ENCODE measurements at regions not wholly inside any gene's neighbourhood (a gene's known extent, or its start where the extent isn't known, plus 50 kb on each side); places are given as distances from the start of the nearest gene placed in this dataset.

DNA sequence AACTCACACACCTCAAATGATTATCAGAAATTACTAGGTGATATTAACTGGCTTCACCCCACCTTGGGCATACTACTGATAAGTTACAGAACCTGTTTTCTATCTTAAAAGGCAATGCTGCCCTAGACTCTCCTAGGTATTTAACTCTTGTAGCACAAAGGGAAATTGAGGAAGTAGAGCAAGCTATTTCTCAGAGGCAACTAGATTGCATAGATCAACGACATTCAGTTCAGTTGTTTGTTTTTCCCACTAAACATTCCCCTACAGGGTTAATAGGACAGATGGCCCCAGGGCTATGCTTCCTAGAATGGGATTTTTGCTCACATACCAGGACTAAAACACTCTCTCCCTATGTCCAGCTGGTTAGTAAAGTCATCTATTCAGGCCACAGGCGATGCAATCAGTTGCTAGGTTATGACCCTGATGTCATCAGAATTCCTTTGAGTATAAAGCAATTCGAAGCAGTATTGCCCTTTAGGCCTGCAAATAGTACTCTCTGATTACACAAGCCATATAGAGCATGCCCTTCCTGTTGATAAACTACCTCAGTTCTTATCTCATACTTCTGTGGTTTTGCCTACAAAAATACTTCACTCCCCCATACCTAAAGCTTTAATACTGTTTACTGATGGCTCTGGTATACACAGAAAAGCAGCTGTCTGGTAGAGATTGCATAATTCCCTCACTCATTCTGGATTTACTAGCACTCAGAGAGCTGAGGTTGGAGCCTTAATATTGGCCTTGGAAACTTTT, 67.4 kb upstream of the ASCC3 start:
- H3K9ac ChIP-seq (ENCODE audit: low read depth in 1 of 2, low read length in 2 of 2) = no peak overlapping the region
- no peak overlapping the region for H3K4me3 ChIP-seq (ENCODE audit: low read depth in 1 of 3, low read length in 3 of 3)
- TF ChIP-seq JUND (IDR thresholded peaks at IDR 0.05) (no peak), TAF1 (conservative IDR thresholded peaks at IDR 0.05) (no peak), NR2F2 (IDR thresholded peaks at IDR 0.05) (no peak), SP1 (IDR thresholded peaks at IDR 0.05) (no peak), GABPA (IDR thresholded peaks at IDR 0.05 in 1 of 2, conservative IDR thresholded peaks at IDR 0.05 in 1 of 2) (no peak), EGR1 (IDR thresholded peaks at IDR 0.05; ENCODE audit: low read depth in 2 of 2) (no peak), HNF4G (IDR thresholded peaks at IDR 0.05) (no peak), FOXA1 (IDR thresholded peaks at IDR 0.05) (no peak), FOXA2 (IDR thresholded peaks at IDR 0.05) (no peak), HNF4A (conservative IDR thresholded peaks at IDR 0.05) (peak in 1 of 2 donors; percentile 38), RXRA (IDR thresholded peaks at IDR 0.05) (peak in 1 of 2 donors; percentile 37)
- TF ChIP-seq, protein P1, sequence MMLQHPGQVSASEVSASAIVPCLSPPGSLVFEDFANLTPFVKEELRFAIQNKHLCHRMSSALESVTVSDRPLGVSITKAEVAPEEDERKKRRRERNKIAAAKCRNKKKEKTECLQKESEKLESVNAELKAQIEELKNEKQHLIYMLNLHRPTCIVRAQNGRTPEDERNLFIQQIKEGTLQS (IDR thresholded peaks at IDR 0.05) = peak; percentile 46
- TF ChIP-seq, protein P2, sequence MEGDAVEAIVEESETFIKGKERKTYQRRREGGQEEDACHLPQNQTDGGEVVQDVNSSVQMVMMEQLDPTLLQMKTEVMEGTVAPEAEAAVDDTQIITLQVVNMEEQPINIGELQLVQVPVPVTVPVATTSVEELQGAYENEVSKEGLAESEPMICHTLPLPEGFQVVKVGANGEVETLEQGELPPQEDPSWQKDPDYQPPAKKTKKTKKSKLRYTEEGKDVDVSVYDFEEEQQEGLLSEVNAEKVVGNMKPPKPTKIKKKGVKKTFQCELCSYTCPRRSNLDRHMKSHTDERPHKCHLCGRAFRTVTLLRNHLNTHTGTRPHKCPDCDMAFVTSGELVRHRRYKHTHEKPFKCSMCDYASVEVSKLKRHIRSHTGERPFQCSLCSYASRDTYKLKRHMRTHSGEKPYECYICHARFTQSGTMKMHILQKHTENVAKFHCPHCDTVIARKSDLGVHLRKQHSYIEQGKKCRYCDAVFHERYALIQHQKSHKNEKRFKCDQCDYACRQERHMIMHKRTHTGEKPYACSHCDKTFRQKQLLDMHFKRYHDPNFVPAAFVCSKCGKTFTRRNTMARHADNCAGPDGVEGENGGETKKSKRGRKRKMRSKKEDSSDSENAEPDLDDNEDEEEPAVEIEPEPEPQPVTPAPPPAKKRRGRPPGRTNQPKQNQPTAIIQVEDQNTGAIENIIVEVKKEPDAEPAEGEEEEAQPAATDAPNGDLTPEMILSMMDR (IDR thresholded peaks at IDR 0.05; ENCODE audit: low read depth, low read length, missing input control) = no peak
- TF ChIP-seq, protein P3, sequence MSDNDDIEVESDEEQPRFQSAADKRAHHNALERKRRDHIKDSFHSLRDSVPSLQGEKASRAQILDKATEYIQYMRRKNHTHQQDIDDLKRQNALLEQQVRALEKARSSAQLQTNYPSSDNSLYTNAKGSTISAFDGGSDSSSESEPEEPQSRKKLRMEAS (IDR thresholded peaks at IDR 0.05) = no peak
- TF ChIP-seq, protein P4, sequence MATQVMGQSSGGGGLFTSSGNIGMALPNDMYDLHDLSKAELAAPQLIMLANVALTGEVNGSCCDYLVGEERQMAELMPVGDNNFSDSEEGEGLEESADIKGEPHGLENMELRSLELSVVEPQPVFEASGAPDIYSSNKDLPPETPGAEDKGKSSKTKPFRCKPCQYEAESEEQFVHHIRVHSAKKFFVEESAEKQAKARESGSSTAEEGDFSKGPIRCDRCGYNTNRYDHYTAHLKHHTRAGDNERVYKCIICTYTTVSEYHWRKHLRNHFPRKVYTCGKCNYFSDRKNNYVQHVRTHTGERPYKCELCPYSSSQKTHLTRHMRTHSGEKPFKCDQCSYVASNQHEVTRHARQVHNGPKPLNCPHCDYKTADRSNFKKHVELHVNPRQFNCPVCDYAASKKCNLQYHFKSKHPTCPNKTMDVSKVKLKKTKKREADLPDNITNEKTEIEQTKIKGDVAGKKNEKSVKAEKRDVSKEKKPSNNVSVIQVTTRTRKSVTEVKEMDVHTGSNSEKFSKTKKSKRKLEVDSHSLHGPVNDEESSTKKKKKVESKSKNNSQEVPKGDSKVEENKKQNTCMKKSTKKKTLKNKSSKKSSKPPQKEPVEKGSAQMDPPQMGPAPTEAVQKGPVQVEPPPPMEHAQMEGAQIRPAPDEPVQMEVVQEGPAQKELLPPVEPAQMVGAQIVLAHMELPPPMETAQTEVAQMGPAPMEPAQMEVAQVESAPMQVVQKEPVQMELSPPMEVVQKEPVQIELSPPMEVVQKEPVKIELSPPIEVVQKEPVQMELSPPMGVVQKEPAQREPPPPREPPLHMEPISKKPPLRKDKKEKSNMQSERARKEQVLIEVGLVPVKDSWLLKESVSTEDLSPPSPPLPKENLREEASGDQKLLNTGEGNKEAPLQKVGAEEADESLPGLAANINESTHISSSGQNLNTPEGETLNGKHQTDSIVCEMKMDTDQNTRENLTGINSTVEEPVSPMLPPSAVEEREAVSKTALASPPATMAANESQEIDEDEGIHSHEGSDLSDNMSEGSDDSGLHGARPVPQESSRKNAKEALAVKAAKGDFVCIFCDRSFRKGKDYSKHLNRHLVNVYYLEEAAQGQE (IDR thresholded peaks at IDR 0.05) = no peak
- TF ChIP-seq, protein P5, sequence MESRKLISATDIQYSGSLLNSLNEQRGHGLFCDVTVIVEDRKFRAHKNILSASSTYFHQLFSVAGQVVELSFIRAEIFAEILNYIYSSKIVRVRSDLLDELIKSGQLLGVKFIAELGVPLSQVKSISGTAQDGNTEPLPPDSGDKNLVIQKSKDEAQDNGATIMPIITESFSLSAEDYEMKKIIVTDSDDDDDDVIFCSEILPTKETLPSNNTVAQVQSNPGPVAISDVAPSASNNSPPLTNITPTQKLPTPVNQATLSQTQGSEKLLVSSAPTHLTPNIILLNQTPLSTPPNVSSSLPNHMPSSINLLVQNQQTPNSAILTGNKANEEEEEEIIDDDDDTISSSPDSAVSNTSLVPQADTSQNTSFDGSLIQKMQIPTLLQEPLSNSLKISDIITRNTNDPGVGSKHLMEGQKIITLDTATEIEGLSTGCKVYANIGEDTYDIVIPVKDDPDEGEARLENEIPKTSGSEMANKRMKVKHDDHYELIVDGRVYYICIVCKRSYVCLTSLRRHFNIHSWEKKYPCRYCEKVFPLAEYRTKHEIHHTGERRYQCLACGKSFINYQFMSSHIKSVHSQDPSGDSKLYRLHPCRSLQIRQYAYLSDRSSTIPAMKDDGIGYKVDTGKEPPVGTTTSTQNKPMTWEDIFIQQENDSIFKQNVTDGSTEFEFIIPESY (IDR thresholded peaks at IDR 0.05) = no peak
- no peaks in the 10 kb centered on the region for H3K27me3 ChIP-seq (ENCODE audit: control insufficient read depth in 4 of 4, insufficient read depth in 4 of 4, low read length in 3 of 4)
- H3K36me3 ChIP-seq (ENCODE audit: control insufficient read depth in 4 of 4, insufficient read depth in 3 of 4, low read depth in 1 of 4, low read length in 3 of 4) = no peaks in the 10 kb centered on the region
- no peaks in the 10 kb centered on the region for H3K4me1 ChIP-seq (ENCODE audit: control insufficient read depth in 4 of 4, insufficient read depth in 4 of 4, low read length in 3 of 4)
- no peak overlapping the region for H3K27ac ChIP-seq (ENCODE audit: low read depth in 1 of 2, low read length in 2 of 2)
- H3K9me3 ChIP-seq (ENCODE audit: control insufficient read depth in 4 of 4, low read length in 3 of 4) = peaks cover 0 to 3% (median 0%) of the 10 kb centered on the region in 4 donors
- no peak for DNase-seq (ENCODE audit: low spot score)
- 25% methylated on average over 3 of the region's 3 CpGs for WGBS
